ENCODE measurements at regions not wholly inside any gene's neighbourhood (a gene's known extent, or its start where the extent isn't known, plus 50 kb on each side); places are given as distances from the start of the nearest gene placed in this dataset.
"Not testable (repeated sequence)": the region's sequence is repeated elsewhere in the genome, so short reads cannot be mapped to it uniquely, and the experiment has no call there.

- not testable (repeated sequence) for DNase-seq (ENCODE audit: low spot score)
Measured at GRCh38 chrX:129084291-129084690, 439.0 kb downstream of the SMARCA1 start.

DNA sequence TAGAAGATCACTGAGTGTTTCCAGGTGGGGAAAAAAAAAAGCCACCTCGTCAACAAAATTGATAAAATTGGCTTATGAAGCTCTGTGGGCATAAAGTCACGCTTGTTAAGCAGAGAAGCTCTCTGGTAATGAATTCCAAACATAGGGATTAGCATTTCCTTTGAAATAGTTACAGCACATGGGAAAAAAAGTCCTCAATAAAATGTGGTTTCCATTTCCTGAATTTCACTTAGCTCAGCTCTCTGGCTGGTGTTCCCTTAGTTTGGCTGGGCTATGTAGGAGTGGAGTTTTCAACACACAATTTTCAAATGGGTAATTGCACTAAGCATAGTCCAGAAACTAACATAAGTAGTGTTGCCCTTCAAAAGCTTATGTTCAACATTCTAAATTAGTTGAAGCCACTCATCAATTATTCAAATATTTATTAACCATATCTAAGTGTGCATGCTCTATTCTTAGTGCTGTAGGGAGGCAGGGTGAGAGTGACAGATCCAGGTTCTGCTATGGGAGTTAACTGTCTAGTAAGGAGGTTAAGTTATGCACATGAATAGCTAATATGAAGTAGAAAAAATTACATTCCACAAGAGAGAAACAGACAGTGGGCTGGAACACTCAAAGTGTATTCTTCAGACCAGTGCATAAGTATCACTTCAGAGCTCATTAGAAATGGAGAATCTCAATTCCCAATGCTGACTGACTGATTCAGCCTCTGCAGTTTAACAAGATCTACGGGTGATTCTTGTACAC, 445.7 kb downstream of the SMARCA1 start:
- no peak for DNase-seq (ENCODE audit: low spot score)

- DNase-seq (ENCODE audit: low spot score): no peak
Measured at GRCh38 chrX:129071390-129071789, 451.9 kb downstream of the SMARCA1 start.

GRCh38 chrX:129065895-129066294, 457.4 kb downstream of the SMARCA1 start:
- DNase-seq (ENCODE audit: low spot score): no peak

DNA sequence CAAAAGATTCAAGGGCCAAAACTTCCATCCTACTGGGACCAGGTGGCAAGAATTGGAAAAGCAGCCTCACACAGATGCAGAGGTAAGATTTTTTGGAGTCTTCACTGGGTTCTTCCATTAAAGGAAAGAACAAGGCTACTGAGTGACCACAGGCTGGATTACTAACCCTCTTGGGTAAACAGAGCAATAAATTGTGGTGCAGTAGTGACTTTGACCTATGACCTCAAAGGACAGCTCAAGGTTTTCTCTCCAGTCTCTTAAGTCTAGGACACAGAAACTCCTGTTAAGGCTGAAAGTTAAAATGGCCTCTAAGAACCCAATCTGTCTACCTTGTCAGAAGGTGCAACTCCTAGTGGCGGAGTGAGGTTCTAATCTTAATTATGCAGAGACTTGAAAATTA, 464.9 kb downstream of the SMARCA1 start:
- no peak for DNase-seq (ENCODE audit: low spot score)

- DNase-seq (ENCODE audit: low spot score): no peak
Measured at GRCh38 chrX:129043138-129043537, 480.2 kb downstream of the SMARCA1 start.

DNA sequence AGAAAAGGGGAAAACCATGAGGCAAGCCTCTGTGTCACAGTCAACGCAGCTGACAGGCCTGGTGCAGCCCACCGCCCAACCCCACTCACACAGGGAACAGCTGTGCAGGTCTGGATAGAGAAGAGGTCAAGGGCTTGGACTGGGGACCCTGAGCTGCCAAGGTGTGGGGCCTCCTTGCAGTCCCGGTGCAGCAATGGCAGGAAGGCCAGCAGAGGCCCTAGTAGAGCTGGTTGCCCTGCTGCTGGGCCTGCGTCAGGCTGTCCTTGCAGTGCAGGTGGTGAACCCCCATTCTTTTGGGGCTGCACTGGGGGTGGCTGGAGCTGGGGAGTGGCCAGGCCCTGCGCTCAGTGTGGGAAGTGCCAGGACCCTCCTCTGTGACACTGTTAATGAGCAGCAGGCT, 482.0 kb downstream of the SMARCA1 start:
- DNase-seq (ENCODE audit: low spot score): no peak

DNA sequence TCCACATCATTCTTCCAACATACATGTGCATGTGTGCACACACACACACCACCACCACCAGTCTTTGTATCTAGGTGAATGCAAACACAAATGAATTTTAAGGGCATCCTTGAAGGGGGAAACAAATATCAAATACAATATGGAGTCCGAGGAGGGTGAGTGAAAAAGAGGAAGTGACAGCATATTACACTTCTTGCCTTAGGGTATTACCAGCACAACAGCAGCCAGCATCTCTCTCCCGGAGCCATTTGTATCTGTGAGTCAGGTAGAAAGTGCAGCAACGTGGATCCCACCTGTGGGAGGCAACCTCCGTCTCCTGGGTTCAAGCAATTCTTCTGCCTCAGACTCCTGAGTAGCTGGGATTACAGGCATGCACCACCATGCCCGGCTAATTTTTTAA, 483.2 kb downstream of the SMARCA1 start:
- DNase-seq (ENCODE audit: low spot score): no peak

DNA sequence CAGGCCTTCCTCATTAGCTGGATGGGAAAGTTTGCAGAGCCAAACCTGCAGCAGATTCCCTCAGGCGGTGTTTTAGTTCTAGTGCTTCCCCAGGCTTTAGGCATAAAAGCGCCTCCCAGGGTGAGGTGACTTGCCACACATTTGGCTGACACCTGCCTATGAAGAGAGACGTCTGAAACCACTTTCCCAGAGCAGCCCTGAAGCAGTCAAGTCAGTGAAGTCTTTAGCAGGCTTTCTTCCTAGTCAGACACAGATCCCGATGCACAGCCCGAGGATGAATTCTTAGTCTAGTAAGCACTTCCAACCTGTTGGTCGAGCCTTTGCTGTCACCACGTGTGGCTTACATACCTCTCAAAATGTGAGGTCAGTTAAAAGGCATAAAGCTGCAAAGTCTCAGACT, 484.1 kb downstream of the SMARCA1 start:
- no peak for DNase-seq (ENCODE audit: low spot score)

- DNase-seq (ENCODE audit: low spot score): no peak
Measured at GRCh38 chrX:129037389-129037788, 485.9 kb downstream of the SMARCA1 start.

GRCh38 chrX:129035180-129035579, 488.1 kb downstream of the SMARCA1 start:
- no peak for DNase-seq (ENCODE audit: low spot score)

- no peak for DNase-seq (ENCODE audit: low spot score)
Measured at GRCh38 chrX:129034196-129034595, 489.1 kb downstream of the SMARCA1 start.

GRCh38 chrX:129026202-129026601, 497.1 kb downstream of the SMARCA1 start:
- no peak for DNase-seq (ENCODE audit: low spot score)

DNA sequence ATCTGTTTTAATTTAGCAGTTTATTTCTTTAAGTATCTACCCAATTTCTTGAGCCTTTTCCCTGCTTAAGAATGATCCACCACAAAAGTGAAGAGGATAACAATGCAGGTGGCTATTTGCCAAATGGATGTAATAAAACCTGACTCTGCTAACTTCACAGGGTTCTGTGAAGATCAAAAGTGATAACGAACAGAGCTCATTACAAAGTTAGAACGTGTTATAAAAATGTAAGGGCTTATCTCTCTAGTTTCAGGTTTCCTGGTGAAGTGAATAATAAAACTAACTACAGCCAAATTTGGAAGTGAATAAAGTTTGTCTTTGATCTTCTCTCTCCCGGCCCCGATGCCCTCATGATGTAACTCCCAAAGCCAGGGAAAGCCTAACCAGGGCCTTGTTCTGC, 497.9 kb downstream of the SMARCA1 start:
- DNase-seq (ENCODE audit: low spot score): no peak

DNA sequence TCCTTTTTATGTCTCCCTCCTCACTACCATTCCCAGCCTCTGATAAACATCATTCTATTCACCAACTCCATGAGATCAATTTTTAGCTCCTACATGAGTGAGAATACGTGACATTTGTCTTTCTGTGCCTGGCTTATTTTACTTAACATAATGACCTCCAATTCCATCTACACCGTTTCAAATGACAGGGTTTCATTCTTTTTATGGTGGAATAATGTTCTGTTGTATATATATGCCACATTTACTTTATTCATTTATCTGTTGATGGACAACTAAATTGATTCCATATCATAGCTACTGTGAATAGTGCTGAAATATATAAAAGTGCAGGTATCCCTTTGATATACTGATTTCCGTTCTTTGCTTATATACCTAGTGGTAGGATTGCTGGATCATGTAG, 503.9 kb downstream of the SMARCA1 start:
- no peak for DNase-seq (ENCODE audit: low spot score)

DNA sequence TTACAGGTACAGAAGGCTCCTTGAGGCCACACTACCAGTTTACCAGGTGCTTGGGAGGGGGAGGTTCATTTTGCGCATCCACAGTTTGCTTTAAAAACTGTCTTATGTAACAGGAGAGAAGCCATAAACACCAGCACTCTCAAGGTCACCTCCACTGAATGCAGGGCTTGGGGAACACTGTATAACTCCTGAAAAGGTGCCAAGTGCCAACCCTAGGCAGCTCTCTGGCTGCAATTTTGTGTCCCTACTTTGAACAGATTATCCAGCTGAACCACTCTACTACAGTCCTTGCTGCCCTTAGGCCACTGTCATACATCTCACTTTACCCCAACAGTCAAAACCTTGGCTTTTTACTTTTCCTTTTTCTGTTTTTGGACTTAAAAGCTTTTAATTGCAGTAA, 507.9 kb downstream of the SMARCA1 start:
- no peak for DNase-seq (ENCODE audit: low spot score)

GRCh38 chrX:129013574-129013973, 509.7 kb downstream of the SMARCA1 start:
- no peak for DNase-seq (ENCODE audit: low spot score)

DNA sequence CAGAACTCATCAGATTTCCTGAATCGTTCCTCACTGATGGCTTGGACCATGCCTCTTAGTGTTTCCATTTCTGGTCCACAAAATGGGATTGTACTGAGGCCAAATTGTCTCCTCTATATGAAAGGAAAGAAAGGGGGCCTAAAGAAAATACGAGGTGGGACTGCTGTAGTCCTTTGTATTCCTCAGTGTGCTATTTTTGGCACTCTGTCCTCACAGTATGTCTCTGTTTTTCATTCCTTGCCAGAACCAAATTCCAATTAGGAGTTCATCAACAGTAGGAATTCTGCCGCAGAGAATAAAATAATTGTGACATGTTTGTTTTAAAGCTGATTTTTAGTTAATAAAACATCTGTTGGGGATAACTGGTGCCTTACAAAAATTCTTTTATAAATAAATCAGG, 515.7 kb downstream of the SMARCA1 start:
- DNase-seq (ENCODE audit: low spot score): no peak

DNA sequence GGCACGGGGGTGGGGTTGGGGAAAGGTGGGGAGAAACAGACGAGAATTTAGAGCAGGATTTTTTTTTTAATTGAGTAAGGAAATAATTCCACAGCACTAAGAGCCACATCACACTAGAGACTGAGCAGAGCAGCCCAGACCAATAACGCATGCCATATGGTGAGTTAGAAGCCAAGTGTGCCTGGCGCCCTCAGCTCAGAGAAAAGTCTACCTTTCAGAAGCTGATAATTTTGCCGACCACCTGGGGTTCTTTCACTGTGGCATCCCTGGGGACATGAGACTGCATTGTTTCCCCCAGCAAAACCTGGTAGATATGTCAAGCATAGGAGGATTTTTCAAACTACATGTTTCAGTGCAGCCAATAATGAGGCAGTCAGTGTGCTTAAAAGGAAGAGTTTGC, 516.8 kb downstream of the SMARCA1 start:
- DNase-seq (ENCODE audit: low spot score): no peak

DNA sequence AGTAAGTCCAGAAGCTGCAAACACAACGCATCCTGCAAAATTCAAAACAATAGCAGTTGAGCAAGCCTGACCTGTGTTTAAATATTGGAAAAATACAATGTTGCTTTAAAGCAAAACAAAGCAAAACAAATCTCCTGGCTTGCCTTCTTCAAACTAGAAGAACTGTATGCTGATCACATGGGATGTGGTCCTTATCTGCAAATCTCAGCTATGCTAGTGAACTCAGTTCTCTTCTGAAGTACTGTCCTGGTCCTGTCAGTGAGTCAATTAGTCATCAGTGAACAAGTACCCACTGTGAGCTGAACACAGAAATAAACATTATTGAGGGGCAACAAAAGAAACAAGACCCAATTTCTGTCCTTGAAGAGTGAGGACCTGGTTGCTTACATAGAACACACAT, 522.5 kb downstream of the SMARCA1 start:
- DNase-seq (ENCODE audit: low spot score): no peak

DNA sequence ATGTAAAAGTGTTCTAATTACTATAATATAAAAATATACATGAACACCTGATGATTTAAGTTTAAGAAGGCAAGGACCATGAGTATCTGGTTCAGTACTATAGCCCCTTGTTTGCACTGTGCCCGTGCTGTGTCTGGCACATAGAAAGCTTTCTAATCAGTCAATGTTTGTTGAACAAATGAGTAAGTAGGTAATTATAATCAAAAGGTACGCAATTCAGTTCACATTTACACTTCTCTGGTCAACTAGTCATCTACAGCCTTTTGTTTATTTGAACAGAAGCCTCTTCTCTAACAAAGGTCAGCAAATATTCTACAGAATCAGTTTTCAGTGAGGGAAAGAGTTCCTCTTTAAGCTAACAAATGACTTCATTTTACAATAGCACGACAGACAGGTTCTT, 523.3 kb downstream of the SMARCA1 start:
- no peak for DNase-seq (ENCODE audit: low spot score)

- no peak for DNase-seq (ENCODE audit: low spot score)
Measured at GRCh38 chrX:128992107-128992971, 531.0 kb downstream of the SMARCA1 start.

- DNase-seq (ENCODE audit: low spot score): no peak
Measured at GRCh38 chrX:128975745-128976144, 547.5 kb downstream of the SMARCA1 start.

GRCh38 chrX:128973033-128973432, 550.3 kb downstream of the SMARCA1 start:
- DNase-seq (ENCODE audit: low spot score): no peak

Measured in hematopoietic multipotent progenitor cell treated with erythropoietin and hydrocortisone succinate and interleukin-3 and kit ligand, for 17 days (in vitro differentiated cells).